HG02571 (cell line): ENCODE measurements at regions not wholly inside any gene's neighbourhood (a gene's known extent, or its start where the extent isn't known, plus 50 kb on each side); places are given as distances from the start of the nearest gene placed in this dataset.
"Not testable (repeated sequence)": the region's sequence is repeated elsewhere in the genome, so short reads cannot be mapped to it uniquely, and the experiment has no call there.

Source experiments
- ATAC-seq: cut with Tn5 transposase; IDR thresholded peaks from one replicate; pipeline ENCODE4 v1.9.1; 2021; ENCODE audit warnings: mild to moderate bottlenecking, moderate library complexity; ENCODE audit not compliant: unreplicated experiment

DNA sequence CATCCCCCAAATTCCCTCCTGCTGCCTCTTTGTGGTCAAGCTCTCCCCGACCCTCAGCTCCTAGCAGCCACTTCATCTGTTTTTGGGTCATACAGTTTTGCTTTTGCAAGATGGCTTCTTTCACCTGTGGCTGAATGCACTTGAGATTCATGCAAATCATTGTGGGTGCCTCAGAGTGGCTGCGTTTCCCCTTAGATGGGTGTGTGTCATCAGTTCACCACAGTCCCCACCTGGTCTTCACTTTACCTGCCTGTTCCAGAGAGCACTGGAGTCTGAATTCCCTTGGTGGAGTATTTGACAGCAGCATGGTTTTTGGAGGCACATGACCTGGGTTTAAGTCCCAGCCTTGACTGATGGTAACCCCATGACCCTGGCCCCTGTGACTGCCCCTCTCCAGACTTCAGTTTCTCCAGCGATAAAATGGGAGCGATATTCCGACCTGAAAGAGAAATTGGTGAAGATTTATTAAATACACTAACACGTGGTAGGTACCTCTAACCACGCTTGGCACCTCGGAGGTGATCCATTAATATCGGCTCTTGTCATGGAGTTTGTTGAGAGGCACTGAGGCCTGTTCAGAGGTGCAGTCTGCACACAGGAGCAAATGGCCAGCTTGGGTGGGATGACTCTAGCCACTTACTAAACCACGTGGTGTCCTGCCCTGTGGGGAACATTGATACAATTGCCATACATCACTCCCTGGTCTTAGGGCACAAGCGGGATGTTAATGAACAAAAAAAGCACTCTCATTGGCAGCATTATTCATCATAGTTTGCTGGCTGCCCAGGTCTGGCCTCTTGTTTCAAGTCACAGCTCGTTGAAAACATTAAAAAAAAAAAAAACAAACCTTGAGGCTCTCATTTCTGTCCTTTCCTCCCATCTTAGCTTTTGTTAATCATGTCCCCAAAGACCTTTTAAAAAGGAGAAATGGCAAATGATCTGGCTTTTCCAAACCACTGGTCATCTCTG lies 167.2 kb upstream of the KCNG1 start:
- ATAC-seq: no peak

DNA sequence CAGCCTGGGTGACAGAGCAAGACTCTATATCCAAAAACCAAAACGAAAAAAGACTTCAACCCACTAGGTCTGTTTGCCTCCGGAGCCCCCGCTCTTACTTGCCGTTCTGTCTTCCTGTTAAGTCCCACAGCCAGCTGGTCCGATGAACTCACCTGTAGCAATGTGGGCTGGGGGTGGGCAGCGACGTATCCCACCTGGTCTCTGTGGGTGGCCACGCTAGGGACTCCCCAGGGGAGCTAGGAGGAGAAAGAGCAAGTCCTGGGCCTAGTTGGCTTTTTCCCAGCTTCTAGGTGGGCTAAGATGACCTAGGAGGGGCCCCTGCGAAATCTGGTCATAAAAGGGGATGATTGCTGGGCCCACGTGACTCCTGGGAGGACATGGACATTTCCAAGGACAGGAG lies 166.0 kb upstream of the KCNG1 start:
- ATAC-seq: no peak

DNA sequence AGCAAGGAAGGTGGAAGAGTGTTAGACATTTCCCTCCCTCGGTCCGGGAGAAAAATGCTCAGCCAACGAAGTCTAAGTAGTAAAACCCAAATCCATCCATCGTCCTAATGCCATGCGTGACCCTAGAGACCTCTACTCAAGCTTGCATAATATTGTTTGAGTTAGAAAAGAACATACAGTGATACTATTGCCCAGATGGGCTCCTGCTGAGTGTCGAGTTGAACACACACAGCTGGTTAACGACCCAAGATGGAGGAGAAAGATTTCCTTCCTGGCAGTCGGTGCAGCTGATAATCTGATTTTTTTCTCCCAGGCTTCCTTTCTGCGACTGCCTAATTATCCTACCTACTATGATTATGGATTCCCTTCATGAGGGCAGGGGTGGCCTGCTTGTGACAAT lies 164.4 kb upstream of the KCNG1 start:
- no peak for ATAC-seq

DNA sequence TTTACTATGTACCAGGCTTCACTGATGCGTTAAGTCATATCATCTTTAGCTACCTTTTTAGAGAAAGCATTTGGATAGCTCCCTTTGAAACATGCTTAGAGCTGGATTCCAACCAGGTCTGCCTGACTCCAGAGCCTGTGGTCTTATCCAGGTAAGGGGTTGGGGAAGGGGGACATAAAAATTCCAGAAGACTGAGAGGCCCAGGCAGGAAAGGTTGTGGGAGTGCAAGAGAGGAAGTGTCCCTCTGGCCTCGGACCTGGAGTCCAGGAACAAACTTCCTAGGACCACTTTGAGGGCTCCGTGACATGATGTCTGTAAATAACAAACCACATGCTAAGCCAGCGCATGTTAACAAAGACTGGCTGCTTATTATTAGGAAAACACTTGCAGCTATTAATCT lies 163.0 kb upstream of the KCNG1 start:
- ATAC-seq: no peak

DNA sequence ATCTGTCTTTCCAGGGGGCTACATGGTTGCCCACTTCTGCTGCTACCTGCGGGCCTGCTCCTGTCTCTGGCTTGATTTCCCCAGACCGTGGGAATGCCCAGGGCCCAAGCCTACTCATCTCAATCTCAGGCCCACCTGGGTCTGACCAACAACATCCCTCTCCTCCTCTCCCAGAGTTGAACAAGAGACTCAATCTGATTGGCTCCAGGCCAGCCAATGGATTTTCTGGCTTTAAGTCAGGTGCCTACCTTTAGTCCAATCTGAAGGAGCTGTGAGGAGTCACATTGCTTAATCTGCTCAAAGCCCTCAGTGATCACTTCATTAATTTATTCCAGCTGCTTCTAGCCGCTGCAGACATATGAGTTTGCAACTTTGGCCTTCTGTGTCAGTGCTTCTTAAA lies 162.4 kb upstream of the KCNG1 start:
- ATAC-seq: no peak

DNA sequence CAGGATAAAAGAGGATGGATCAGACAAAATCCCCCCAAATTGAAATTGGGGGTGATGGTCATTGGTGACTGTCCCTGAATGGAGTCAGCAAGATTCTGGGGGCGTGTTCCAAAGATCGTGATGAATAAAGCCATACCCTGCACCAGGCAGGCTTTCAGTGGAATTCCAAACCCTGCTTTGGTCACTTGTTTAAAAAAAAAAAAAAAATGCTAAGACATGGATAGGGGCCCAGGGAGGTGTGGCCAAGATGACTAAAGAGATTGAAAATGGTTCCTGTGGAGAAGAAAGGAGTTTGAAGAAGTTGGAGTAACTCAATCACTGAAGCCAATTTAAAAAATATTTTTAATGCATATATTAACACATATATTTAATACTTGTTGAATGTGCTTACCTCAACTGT lies 161.4 kb upstream of the KCNG1 start:
- no peak for ATAC-seq

DNA sequence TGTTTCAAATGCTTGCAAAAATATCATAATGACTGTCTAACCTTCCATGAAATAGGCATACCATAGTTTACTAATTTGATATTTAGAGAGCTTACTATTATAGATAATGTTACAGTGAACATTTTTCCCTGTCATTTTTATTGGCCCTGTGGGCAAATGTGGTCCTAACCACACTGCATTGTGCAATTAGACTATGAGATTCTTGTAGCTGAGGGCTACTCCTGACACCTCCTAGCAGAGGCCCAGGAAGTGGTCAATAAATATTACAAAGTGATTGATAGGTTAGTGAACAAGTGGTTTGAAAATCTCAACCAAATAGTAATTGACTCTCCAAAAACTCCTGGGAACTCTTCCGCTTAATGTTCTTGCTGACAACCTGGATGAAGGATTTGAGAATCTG lies 160.5 kb upstream of the KCNG1 start:
- ATAC-seq: no peak

DNA sequence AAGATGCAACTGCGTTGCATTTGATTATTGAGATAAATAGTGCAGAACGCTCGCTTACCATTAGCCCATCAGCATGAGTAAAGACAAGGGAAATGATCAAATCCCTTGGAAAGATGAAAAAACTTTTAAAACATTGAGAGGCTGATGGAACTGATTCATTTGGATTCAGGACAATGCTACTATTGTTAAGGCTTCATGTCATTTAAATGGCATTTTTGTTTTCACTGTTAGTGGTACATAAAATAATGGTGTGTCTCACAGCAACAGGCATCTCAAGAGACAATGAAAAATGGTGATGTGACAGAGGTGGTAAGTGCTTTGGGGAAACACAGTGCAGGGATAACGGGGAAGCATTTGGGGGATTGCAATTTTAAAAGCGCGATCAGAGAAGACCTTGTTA lies 159.7 kb upstream of the KCNG1 start:
- ATAC-seq: no peak

DNA sequence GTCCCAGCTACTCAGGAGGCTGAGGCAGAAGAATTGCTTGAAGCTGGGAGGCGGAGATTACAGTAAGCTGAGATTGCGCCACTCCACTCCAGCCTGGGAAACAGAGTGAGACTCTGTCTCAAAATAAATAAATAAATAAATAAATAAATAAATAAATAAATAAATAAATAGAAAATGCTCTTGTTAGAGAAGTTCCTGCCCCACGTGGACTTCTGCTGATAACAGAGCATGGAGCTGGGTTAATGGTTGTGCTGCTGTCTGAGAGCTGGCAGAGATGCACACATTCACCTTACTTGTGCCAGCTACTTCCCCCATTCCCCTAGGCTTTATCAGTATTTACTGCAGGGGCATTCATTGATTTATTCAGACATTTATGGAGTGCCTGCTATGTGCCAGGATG lies 155.2 kb upstream of the KCNG1 start:
- ATAC-seq: no peak

DNA sequence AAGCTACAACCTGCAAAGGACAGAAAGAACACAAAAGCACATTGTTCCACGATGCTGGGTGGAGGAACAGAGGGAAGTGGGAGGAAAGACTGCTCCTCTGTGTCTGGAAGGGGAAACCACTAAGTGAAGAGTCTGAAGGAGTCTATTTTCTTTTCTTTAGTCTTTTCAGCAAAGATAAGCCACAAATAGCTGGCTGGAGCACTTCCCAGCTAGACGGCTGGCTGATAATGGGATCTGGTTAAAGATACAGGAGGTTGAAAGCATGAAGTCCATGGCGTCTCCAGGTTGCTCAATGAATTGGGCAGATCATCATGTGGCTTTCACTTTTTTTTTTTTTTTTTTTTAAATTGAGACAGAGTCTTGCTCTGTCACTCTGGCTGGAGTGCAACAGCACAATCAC lies 154.0 kb upstream of the KCNG1 start:
- no peak for ATAC-seq

DNA sequence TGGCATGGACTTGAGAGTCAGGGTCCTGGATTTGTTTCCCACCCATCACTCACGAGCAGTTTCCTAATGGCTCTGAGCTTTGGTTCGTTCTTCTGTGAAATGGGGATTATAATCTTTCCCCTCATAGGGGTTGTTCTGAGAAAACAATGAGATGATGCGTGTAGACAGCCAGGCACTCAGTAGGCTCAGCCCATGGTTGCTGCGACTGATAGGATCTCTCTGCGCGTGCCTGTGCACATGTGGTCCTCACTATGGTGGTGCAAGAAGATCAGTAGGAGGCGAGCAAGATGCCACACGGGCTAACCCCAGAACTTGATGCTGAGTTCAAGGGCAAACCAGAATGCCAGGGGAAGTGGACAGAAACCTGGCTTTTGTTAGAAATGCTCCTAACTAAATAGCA lies 153.5 kb upstream of the KCNG1 start:
- no peak for ATAC-seq

DNA sequence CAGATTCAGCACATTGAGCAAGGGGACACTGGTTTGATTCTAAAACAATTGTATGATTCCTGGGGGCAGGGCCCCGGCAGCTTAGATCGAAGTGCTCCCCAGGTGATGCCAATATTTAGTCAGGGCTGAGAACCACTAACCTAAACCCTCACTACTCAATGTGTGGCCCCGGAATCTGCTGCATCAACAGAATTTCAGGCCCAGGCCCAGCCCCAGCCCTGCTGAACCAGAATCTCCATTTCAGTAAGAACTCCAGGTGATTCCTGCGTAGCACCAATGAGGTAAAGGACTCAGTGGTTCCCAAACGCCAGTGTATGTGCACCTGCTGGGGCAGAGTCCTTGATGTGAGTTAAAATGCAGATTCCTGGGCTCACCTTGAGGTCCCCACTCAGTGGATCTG lies 152.8 kb upstream of the KCNG1 start:
- no peak for ATAC-seq

DNA sequence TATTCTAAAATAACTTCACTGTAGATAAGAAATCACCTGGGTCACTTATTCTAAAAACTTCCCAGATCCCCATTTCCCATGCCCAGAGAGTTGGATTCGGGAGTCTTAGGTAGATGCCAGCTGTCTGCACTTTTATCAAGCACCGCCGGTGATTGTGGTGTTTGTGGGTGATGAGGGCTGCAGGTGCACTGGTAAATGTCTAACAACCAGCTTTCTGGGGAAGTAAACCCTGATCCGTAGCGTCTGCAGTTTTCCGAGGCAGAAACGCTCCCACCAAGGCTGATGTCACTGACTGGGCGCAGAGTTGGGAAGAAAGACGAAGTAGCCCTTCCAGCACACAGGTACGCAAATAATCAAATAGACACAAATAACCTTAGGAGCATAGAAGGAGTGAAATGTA lies 152.2 kb upstream of the KCNG1 start:
- ATAC-seq: no peak

DNA sequence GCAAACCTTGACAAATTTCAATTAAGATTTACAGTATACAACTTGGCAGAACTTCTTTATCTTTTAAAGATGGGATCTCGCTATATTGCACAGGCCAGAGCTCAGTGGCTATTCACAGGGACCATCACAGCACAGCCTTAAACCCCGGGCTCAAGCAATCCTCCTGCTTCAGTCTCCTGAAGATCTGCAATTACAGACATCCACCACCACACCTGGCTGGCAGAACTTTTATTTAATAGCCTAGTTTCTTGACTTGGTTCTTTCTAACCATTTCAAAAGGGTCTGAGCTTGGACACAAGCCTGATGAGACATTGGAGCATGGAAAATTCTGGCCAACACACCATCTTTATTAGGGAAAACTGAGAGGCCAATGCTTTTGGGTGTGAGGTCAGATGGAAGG lies 151.6 kb upstream of the KCNG1 start:
- ATAC-seq: no peak

DNA sequence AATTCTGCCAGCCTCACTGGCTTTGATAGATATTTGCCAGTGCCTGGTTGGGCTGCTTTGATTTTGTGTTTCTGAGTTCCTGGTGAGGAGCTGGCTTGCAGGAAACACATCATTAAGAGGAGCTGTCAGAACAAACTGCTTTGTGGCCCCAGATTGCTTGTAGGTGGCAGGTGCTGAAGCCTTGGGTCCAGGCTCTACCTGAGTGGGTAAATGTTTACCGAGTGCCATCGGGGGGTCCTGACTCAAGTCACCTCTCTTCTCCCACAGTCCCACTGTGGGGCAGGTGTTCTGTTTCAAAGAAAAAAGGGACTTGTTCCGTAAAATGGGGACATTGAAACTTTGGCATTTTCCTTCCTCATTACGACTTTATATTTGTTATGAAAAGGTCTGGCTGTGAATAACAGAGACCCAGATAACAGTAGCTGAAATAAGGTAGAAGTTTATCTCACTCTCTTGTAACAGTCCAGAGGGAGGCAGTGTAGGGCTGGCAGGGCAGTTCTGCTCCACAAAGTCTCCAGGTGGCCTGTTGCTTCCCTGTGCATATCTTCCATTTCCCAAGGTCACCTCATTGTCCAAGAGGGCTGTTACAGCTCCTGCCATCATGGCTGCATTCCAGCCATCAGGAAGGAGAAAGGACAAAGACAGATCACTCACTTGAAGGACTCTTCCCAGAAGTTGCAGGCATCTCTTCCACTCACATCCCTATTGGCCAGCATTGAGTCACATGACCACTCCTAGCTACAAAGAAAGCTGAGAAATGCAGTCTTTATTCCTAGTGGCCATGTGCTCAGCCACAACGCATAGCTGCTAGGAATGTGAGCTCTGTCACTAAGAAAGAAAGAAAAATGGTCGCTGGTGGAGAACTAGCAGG lies 149.9 kb upstream of the KCNG1 start:
- no peak for ATAC-seq

DNA sequence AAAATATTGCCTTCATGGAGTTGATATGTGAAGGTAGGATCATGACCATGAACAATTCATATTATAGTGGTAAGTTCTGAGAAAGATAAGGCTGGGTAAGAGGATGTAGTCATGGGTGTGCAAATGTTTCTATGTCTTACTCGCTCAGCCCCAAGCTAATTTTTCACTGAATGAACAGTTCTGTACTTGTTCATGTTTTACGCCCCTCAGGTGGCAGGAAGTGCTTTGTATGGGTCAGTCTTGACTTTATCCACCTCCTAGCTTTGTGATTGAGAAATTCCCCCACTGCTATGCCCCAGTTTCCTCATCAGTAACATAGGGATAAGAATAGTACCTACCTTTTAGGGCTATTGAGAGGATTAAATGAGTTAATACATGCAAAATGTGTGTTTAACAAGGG lies 148.2 kb upstream of the KCNG1 start:
- ATAC-seq: no peak

DNA sequence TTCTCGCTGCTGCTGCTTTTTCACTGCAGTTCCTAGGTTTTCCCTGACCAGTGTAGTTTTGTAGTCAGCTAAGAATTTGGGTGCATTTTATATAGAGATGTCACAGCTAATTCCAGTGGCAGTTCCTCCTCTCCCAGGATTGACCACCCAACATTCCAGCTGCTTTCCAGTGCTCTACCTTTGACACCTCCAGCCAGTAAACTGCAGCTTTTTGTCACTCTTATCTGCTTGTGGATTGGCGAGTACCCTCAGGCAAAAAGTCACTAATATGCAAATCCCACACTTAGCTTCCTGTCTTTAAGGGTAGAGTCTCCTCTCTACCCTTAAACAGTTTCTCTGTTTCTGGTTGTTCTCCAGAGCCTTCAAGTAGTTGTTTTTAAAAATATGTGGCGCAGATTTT lies 146.9 kb upstream of the KCNG1 start:
- no peak for ATAC-seq

DNA sequence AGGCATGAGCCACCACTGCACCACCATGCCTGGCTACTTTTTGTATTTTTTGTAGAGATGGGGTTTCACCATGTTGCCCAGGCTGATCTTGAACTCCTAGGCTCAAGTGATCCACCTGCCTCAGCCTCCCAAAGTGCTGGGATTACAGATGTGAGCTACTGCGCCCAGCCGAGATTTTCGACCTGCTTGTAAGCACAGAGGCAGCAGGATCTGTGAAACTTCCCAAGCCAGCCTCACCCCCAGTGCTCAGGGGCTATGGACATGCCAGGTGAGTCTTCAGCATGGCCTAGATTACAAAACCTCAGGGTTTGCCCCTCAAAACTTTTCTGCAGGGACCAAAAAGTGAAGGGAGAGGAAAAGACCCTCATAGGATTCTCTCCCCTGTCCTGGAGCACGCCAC lies 145.0 kb upstream of the KCNG1 start:
- not testable (repeated sequence) for ATAC-seq

DNA sequence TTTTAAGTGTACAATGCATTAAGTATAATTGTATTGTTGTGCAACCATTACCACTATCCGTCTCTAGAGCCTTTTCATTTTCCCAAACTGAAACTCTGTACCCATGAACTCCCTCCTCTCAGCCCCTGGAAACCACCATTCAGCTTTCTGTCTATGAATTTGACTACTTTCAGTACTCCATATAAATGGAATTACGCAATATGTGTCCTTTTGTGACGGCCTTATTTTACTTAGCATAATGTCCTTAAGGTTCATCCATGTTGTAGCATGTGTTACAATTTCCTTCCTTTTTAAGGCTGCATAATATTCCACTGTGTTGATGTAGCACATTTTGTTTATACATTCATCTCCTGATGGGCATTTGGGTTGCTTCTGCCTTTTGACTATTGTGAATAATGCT lies 143.6 kb upstream of the KCNG1 start:
- ATAC-seq: no peak

DNA sequence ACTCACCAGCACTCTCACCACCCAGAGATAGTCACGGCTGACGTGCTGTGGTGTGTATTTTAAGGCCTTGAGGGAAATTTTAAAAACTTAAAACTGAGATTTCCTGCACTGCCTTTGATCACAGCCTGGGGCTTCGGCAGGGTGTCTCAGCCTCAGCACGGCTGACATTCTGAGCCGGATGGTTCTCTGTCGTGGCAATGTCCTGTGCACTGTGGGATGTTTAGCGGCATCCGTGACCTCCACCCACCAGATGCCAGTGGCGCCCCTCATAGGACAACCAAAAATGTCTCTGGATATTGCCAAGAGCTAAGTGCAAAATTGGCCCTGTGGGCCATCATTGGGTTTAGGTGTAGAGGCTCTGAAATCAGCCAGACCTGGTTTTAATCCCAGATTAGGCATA lies 142.2 kb upstream of the KCNG1 start:
- ATAC-seq: no peak

DNA sequence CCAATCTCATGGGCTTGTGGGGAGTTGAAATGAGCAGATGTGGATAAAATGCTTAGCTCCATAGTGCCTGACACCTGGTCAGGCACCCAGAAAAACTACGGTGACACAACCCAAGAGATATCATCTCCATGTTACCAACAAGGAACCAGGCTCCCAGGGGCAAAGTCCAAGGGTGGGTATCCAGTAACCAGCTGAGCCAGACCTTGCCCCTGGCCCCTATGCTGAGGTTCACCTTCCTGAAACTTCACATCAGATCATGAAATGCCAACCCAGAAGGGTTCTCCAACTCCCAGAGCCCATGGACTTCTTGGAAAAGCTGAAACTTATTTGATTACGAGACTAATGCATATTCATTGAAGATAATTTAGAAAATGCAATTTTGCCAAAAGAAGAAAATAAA lies 141.8 kb upstream of the KCNG1 start:
- no peak for ATAC-seq

DNA sequence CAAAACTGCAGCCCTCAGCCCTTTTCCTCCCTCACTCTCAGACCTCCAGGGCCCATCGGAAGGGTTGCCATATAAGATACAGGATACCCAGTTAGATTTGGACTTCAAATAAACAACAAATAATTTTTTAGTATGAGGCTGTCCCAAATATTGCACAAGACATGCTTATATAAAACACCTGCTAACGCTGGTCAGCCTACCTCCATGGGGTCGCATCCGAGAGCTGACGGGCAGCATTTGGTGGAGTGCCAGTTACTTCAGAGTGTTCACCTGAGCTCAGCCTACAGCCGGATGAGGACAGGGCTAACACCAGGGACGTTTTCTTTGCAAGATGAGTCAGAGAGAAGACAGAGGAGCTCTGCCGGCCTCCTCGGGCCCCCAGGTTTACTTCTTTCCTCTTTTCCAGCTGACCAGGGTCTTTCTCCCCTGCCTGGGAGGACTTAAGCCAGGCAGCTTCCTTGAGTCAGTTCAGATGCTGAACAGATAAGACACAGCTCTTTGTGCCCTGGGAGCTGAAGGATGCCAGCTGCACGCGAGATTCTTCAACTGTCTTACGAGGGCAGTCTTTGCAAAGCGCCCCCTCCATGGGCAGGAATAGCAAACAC lies 141.2 kb upstream of the KCNG1 start:
- no peak for ATAC-seq
